Testis (tissue), 2 donors: ENCODE measurements at regions not wholly inside any gene's neighbourhood (a gene's known extent, or its start where the extent isn't known, plus 50 kb on each side); places are given as distances from the start of the nearest gene placed in this dataset.

Experiments
- POLR2A ChIP-seq: fragments of 450-650 bp; IDR thresholded peaks from one replicate; pipeline ENCODE4 v1.6.1; 2017; ENCODE audit warnings: antibody characterized with exemption, mild to moderate bottlenecking, moderate library complexity
- TF ChIP-seq, protein P1 (sequence below), 3 experiments: fragments of 450-650 bp in 2 of 3; fragments of 200-600 bp in 1 of 3; sonication (generic) in 1 of 3; IDR thresholded peaks; one replicate each; pipeline ENCODE4 v1.5.1; 2016 to 2019; ENCODE audit warnings: antibody characterized with exemption in 3 of 3, mild to moderate bottlenecking in 2 of 3, moderate library complexity in 1 of 3

DNA sequence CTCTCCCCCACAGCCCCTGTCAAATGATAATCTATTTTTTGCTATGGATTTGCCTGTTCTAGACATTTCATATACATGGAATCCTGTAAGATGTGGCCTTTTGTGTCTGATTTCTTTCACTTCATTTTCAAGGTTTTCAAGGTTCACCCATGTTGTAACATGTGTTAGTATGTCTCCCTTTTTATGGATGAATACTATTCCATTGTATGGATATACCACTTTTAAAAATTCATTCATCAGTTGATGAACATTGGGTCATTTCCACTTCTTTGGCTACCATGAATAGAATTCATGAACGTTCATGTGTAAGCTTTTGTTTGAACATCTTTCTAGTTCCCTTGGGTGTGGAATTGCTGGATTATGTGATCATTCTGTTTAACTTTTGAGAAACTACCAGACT lies 94.7 kb upstream of the ZNF366 start:
- TF ChIP-seq, protein P1, sequence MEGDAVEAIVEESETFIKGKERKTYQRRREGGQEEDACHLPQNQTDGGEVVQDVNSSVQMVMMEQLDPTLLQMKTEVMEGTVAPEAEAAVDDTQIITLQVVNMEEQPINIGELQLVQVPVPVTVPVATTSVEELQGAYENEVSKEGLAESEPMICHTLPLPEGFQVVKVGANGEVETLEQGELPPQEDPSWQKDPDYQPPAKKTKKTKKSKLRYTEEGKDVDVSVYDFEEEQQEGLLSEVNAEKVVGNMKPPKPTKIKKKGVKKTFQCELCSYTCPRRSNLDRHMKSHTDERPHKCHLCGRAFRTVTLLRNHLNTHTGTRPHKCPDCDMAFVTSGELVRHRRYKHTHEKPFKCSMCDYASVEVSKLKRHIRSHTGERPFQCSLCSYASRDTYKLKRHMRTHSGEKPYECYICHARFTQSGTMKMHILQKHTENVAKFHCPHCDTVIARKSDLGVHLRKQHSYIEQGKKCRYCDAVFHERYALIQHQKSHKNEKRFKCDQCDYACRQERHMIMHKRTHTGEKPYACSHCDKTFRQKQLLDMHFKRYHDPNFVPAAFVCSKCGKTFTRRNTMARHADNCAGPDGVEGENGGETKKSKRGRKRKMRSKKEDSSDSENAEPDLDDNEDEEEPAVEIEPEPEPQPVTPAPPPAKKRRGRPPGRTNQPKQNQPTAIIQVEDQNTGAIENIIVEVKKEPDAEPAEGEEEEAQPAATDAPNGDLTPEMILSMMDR (IDR thresholded peaks at IDR 0.05): no peak
- TF ChIP-seq POLR2A: no peak
